GM12878 (cell line): ENCODE measurements at regions not wholly inside any gene's neighbourhood (a gene's known extent, or its start where the extent isn't known, plus 50 kb on each side); places are given as distances from the start of the nearest gene placed in this dataset.

ENCODE experiments used
- ATAC-seq: fragments of 200-7000 bp; cut with Tn5 transposase; 3 replicates; pipeline ENCODE4 v1.9.1; 2020; ENCODE audit warnings: mild to moderate bottlenecking, moderate library complexity
- BruUV-seq: library from RNA; stranded (reverse); fragments of 400-500 nt; replicated peaks from 2 replicates; lab custom pipeline; 2021; lab: Mats Ljungman, UMichigan
- CTCF ChIA-PET: fragments of 300-600 bp; sonication (Branson Sonifier 250); formaldehyde crosslinking; extraction: SDS; loops from one replicate; lab custom pipeline; 2021; ENCODE audit warnings: inconsistent platforms; lab: Yijun Ruan, JAX
- POLR2A ChIA-PET: fragments of 350-600 bp; formaldehyde crosslinking; extraction: SDS; loops from one replicate; lab custom pipeline; 2021; ENCODE audit warnings: inconsistent platforms; lab: Charles Lee
- RAD21 ChIA-PET: fragments of 300-600 bp; sonication (Branson Sonifier 250); formaldehyde crosslinking; loops from one replicate; lab custom pipeline; 2023; ENCODE audit warnings: antibody characterized with exemption; ENCODE audit not compliant: unreplicated experiment; lab: Charles Lee
- SMC1A ChIA-PET: fragments of 300-600 bp; sonication (Branson Sonifier 250); formaldehyde crosslinking; loops from one replicate; lab custom pipeline; 2023; ENCODE audit not compliant: unreplicated experiment, uncharacterized antibody; lab: Charles Lee
- DNase-seq: peaks from one replicate; pipeline ENCODE4 v3.0.0-alpha.2; 2011; ENCODE audit warnings: low read depth, low spot score
- FAIRE-seq: peaks from 3 replicates; lab custom pipeline; 2011; peaks lifted over from hg19 to GRCh38; lab: Jason Lieb, UNC
- H2AFZ ChIP-seq: 2 replicates; pipeline ENCODE4 v1.6.0; 2011; ENCODE audit warnings: low read depth, low read length, control low read depth; ENCODE audit not compliant: control insufficient read depth
- H3K27ac ChIP-seq: 2 replicates; pipeline ENCODE4 v1.5.1; 2011; ENCODE audit warnings: control low read depth; ENCODE audit not compliant: control insufficient read depth, insufficient read depth
- H3K27me3 ChIP-seq, 2 experiments: replicated peaks in 1 of 2; 2 replicates each; pipeline versions ENCODE4 v1.6.0 to v1.6.1; 2011; ENCODE audit warnings: low read length in 1 of 2; ENCODE audit not compliant: control insufficient read depth in 2 of 2, insufficient read depth in 2 of 2
- H3K36me3 ChIP-seq, 2 experiments: 2 replicates each; pipeline ENCODE4 v1.5.1; 2011; ENCODE audit warnings: low read length in 1 of 2; ENCODE audit not compliant: control insufficient read depth in 2 of 2, insufficient read depth in 2 of 2
- H3K4me1 ChIP-seq: 2 replicates; pipeline ENCODE4 v1.6.1; 2011; ENCODE audit warnings: mild to moderate bottlenecking, low read length, moderate library complexity, mixed read lengths; ENCODE audit not compliant: control insufficient read depth, insufficient read depth
- H3K4me2 ChIP-seq: 2 replicates; pipeline ENCODE4 v1.6.0; 2011; ENCODE audit warnings: control low read depth; ENCODE audit not compliant: control insufficient read depth, insufficient read depth
- H3K4me3 ChIP-seq: fragments of 200-600 bp; sonication (generic); 2 replicates; pipeline ENCODE4 v1.5.1; 2016
- H3K79me2 ChIP-seq: 2 replicates; pipeline ENCODE4 v1.6.0; 2011; ENCODE audit warnings: low read length; ENCODE audit not compliant: control insufficient read depth, insufficient read depth
- H3K9ac ChIP-seq: 2 replicates; pipeline ENCODE4 v1.8.0; 2011; ENCODE audit warnings: low read length, control low read depth, mixed read lengths; ENCODE audit not compliant: control insufficient read depth, insufficient read depth
- H3K9me3 ChIP-seq: replicated peaks from 3 replicates; pipeline ENCODE4 v1.5.1; 2011; ENCODE audit warnings: mild to moderate bottlenecking, low read length; ENCODE audit not compliant: control insufficient read depth, insufficient read depth
- H4K20me1 ChIP-seq: 2 replicates; pipeline ENCODE4 v1.6.0; 2011; ENCODE audit not compliant: control insufficient read depth, insufficient read depth
- BRCA1 ChIP-seq: IDR thresholded peaks from 2 replicates; pipeline ENCODE4 v1.6.1; 2011; ENCODE audit warnings: low read depth, low read length, improper control_type of control experiment
- CEBPB ChIP-seq, 2 experiments: fragments of 150-350 bp in 1 of 2; IDR thresholded peaks; 2 replicates each; pipeline ENCODE4 v1.6.1; 2012 to 2014; ENCODE audit warnings: low read depth in 2 of 2, low read length in 2 of 2, borderline replicate concordance in 1 of 2, inconsistent platforms in 1 of 2
- CHD4 ChIP-seq: fragments of 200-600 bp; sonication (generic); IDR thresholded peaks from 2 replicates; pipeline ENCODE4 v1.6.1; 2016; ENCODE audit warnings: mild to moderate bottlenecking
- FOS ChIP-seq: IDR thresholded peaks from 3 replicates; pipeline ENCODE4 v1.6.1; 2011; ENCODE audit warnings: borderline replicate concordance; ENCODE audit not compliant: insufficient read length; ENCODE audit errors: extremely low read depth
- JUNB ChIP-seq: IDR thresholded peaks from 2 replicates; pipeline ENCODE4 v1.6.1; 2016; ENCODE audit warnings: antibody characterized with exemption, mild to moderate bottlenecking
- NR2C1 ChIP-seq: fragments of 450-650 bp; IDR thresholded peaks from 2 replicates; pipeline ENCODE4 v1.6.1; 2017; ENCODE audit warnings: antibody characterized with exemption, mild to moderate bottlenecking, moderate library complexity
- PAX8 ChIP-seq: fragments of 450-650 bp; IDR thresholded peaks from 2 replicates; pipeline ENCODE4 v1.6.1; 2017; ENCODE audit warnings: mild to moderate bottlenecking, moderate library complexity
- SIX5 ChIP-seq: IDR thresholded peaks from 2 replicates; pipeline ENCODE4 v1.6.1; 2011; ENCODE audit warnings: mild to moderate bottlenecking, low read depth, low read length, moderate library complexity; ENCODE audit not compliant: severe bottlenecking
- SUZ12 ChIP-seq: fragments of 200-600 bp; sonication (generic); IDR thresholded peaks from one replicate; pipeline ENCODE4 v1.6.1; 2018; ENCODE audit warnings: antibody characterized with exemption, mild to moderate bottlenecking; ENCODE audit not compliant: unreplicated experiment
- YBX1 ChIP-seq: fragments of 450-650 bp; IDR thresholded peaks from 2 replicates; pipeline ENCODE4 v1.6.1; 2016; ENCODE audit warnings: antibody characterized with exemption
- ZNF274 ChIP-seq: IDR thresholded peaks from one replicate; pipeline ENCODE4 v1.8.0; 2011; ENCODE audit not compliant: insufficient read length, insufficient read depth
- ZNF384 ChIP-seq: IDR thresholded peaks from 2 replicates; pipeline ENCODE4 v1.6.1; 2012; ENCODE audit warnings: low read depth, mild to moderate bottlenecking, low read length, improper control_type of control experiment, borderline replicate concordance
- WGBS: methylation state at CpG from one replicate; pipeline ENCODE4 v1.1.6; 2016; ENCODE audit warnings: low lambda C conversion rate; ENCODE audit not compliant: insufficient replicate concordance, insufficient coverage; ENCODE audit errors: missing lambda C conversion rate; 5-methylcytosine and 5-hydroxymethylcytosine counted together
- in situ Hi-C: fragments of 300-500 bp; cut with MboI; formaldehyde crosslinking; loops from 9 replicates; pipeline ENCODE4 v1.14.3; 2018; ENCODE audit warnings: mixed read lengths
- intact Hi-C: fragments of 100-400 bp; cut with micrococcal nuclease; formaldehyde crosslinking; loops from one replicate; pipeline ENCODE4 v1.14.2; 2022; ENCODE audit not compliant: unreplicated experiment
- TF ChIP-seq, protein P1 (sequence below): fragments of 450-650 bp; IDR thresholded peaks from 2 replicates; pipeline ENCODE4 v1.6.1; 2016; ENCODE audit warnings: mild to moderate bottlenecking
- TF ChIP-seq, protein P2 (sequence below): fragments of 450-650 bp; IDR thresholded peaks from 2 replicates; pipeline ENCODE4 v1.6.1; 2017; ENCODE audit warnings: mild to moderate bottlenecking, moderate library complexity
- TF ChIP-seq, protein P3 (sequence below): fragments of 450-650 bp; IDR thresholded peaks from 2 replicates; pipeline ENCODE4 v1.6.1; 2017; ENCODE audit warnings: mild to moderate bottlenecking, low read depth, inconsistent platforms; ENCODE audit not compliant: poor library complexity, severe bottlenecking

DNA sequence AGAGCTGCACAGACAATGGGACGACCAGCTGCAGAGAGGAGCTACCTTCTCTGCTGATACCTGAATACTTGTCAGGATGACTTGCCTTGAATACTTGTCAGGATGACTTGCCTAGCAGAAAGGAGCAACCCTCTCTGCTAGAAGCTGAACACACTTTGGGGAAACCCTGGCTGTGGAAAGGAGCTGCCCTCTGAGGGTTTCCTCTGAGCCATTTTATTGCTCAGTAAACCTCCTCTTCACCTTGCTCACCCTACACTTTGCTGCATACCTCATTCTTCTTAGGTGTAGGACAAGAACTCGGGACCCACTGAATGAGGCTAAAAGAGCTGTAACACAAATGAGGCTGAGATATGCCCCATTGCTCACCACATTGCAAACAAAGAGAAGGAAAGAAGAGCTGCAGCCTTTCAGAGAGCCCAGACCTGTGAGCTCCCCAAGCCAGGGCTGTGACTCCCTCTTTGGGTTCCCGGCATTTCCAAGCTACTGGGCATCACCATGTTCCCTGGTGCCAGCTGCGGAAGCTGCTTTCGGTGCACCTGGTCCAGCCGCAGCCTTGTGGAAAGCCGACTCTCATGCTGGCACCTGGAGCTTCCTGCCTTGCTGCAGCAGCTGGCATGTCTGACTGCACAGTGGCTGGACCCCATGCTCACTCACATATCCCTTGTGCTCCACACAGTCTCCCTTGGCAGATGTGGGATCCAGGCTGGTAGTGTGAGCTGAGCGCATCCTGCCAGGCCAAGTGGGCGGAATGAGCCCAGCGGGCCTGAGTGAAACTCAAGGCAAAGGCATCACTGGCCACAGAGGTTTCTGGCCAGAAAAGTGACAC lies 106.7 kb upstream of the AHI1 start:
- FAIRE-seq (no peak), ATAC-seq (no peak), DNase-seq (no peak)
- TF ChIP-seq NR2C1 (no peak), ZNF384 (no peak), ZNF274 (no peak), SIX5 (no peak), CHD4 (no peak), BRCA1 (no peak), SUZ12 (no peak), PAX8 (no peak), YBX1 (no peak), CEBPB (IDR thresholded peaks at IDR 0.05; ENCODE audit: borderline replicate concordance in 1 of 2, low read depth in 2 of 2, low read length in 2 of 2) (no peak), JUNB (no peak), FOS (no peak)
- TF ChIP-seq, protein P1, sequence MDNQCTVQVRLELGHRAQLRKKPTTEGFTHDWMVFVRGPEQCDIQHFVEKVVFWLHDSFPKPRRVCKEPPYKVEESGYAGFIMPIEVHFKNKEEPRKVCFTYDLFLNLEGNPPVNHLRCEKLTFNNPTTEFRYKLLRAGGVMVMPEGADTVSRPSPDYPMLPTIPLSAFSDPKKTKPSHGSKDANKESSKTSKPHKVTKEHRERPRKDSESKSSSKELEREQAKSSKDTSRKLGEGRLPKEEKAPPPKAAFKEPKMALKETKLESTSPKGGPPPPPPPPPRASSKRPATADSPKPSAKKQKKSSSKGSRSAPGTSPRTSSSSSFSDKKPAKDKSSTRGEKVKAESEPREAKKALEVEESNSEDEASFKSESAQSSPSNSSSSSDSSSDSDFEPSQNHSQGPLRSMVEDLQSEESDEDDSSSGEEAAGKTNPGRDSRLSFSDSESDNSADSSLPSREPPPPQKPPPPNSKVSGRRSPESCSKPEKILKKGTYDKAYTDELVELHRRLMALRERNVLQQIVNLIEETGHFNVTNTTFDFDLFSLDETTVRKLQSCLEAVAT = no peak
- TF ChIP-seq, protein P2, sequence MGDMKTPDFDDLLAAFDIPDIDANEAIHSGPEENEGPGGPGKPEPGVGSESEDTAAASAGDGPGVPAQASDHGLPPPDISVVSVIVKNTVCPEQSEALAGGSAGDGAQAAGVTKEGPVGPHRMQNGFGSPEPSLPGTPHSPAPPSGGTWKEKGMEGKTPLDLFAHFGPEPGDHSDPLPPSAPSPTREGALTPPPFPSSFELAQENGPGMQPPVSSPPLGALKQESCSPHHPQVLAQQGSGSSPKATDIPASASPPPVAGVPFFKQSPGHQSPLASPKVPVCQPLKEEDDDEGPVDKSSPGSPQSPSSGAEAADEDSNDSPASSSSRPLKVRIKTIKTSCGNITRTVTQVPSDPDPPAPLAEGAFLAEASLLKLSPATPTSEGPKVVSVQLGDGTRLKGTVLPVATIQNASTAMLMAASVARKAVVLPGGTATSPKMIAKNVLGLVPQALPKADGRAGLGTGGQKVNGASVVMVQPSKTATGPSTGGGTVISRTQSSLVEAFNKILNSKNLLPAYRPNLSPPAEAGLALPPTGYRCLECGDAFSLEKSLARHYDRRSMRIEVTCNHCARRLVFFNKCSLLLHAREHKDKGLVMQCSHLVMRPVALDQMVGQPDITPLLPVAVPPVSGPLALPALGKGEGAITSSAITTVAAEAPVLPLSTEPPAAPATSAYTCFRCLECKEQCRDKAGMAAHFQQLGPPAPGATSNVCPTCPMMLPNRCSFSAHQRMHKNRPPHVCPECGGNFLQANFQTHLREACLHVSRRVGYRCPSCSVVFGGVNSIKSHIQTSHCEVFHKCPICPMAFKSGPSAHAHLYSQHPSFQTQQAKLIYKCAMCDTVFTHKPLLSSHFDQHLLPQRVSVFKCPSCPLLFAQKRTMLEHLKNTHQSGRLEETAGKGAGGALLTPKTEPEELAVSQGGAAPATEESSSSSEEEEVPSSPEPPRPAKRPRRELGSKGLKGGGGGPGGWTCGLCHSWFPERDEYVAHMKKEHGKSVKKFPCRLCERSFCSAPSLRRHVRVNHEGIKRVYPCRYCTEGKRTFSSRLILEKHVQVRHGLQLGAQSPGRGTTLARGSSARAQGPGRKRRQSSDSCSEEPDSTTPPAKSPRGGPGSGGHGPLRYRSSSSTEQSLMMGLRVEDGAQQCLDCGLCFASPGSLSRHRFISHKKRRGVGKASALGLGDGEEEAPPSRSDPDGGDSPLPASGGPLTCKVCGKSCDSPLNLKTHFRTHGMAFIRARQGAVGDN = no peak
- TF ChIP-seq, protein P3, sequence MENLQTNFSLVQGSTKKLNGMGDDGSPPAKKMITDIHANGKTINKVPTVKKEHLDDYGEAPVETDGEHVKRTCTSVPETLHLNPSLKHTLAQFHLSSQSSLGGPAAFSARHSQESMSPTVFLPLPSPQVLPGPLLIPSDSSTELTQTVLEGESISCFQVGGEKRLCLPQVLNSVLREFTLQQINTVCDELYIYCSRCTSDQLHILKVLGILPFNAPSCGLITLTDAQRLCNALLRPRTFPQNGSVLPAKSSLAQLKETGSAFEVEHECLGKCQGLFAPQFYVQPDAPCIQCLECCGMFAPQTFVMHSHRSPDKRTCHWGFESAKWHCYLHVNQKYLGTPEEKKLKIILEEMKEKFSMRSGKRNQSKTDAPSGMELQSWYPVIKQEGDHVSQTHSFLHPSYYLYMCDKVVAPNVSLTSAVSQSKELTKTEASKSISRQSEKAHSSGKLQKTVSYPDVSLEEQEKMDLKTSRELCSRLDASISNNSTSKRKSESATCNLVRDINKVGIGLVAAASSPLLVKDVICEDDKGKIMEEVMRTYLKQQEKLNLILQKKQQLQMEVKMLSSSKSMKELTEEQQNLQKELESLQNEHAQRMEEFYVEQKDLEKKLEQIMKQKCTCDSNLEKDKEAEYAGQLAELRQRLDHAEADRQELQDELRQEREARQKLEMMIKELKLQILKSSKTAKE = no peak
- Histone ChIP-seq H3K27ac (no peak overlapping the region), H4K20me1 (no peaks in the 10 kb centered on the region), H3K4me3 (no peak overlapping the region), H3K9ac (no peak overlapping the region), H2AFZ (no peak overlapping the region), H3K27me3 (no peaks in the 10 kb centered on the region; a peak in 2 of 4 replicates), H3K9me3 (no peaks in the 10 kb centered on the region), H3K79me2 (no peaks in the 10 kb centered on the region), H3K36me3 (no peaks in the 10 kb centered on the region), H3K4me2 (no peak overlapping the region), H3K4me1 (no peaks in the 10 kb centered on the region)
- in situ Hi-C loops = no loop called here
- RAD21 ChIA-PET = no interaction called here
- WGBS = 50% methylated on average over 10 of the region's 10 CpGs
- POLR2A ChIA-PET = interaction anchor here (0.6 kb wide), 1 partner anchor 32 kb away, joined by 3 read pairs; no protein-coding TSS in a partner anchor
- CTCF ChIA-PET = no interaction called here
- intact Hi-C loops = no loop called here
- SMC1A ChIA-PET = no interaction called here
- BruUV-seq = no TSS peak
